Hematopoietic multipotent progenitor cell treated with erythropoietin and hydrocortisone succinate and interleukin-3 and kit ligand, for 17 days (in vitro differentiated cells): ENCODE measurements at regions not wholly inside any gene's neighbourhood (a gene's known extent, or its start where the extent isn't known, plus 50 kb on each side); places are given as distances from the start of the nearest gene placed in this dataset.

Source experiments
- DNase-seq: peaks from one replicate; pipeline ENCODE4 v3.0.0-alpha.2; 2015; ENCODE audit warnings: low spot score

GRCh38 chr2:7934476-7934875 is 747.4 kb upstream of the ID2 start:
- no peak for DNase-seq

- no peak for DNase-seq
Measured at GRCh38 chr2:7937082-7937481, 744.8 kb upstream of the ID2 start.

GRCh38 chr2:7940723-7941122 is 741.1 kb upstream of the ID2 start:
- no peak for DNase-seq

- DNase-seq: no peak
Measured at GRCh38 chr2:7943446-7943845, 738.4 kb upstream of the ID2 start.

- DNase-seq: no peak
Measured at GRCh38 chr2:7945026-7945425, 736.8 kb upstream of the ID2 start.

- no peak for DNase-seq
Measured at GRCh38 chr2:7950035-7950612, 731.7 kb upstream of the ID2 start.

GRCh38 chr2:7951001-7951400 is 730.9 kb upstream of the ID2 start:
- no peak for DNase-seq

GRCh38 chr2:7951490-7951889 is 730.4 kb upstream of the ID2 start:
- no peak for DNase-seq

GRCh38 chr2:7952046-7952745 is 729.7 kb upstream of the ID2 start:
- no peak for DNase-seq

GRCh38 chr2:7953195-7953594 is 728.7 kb upstream of the ID2 start:
- DNase-seq: no peak

- no peak for DNase-seq
Measured at GRCh38 chr2:7954234-7954633, 727.6 kb upstream of the ID2 start.

GRCh38 chr2:7956126-7956689 is 725.6 kb upstream of the ID2 start:
- no peak for DNase-seq

- no peak for DNase-seq
Measured at GRCh38 chr2:7961550-7961949, 720.3 kb upstream of the ID2 start.

- no peak for DNase-seq
Measured at GRCh38 chr2:7962161-7962560, 719.7 kb upstream of the ID2 start.

- no peak for DNase-seq
Measured at GRCh38 chr2:7963787-7964186, 718.1 kb upstream of the ID2 start.

- no peak for DNase-seq
Measured at GRCh38 chr2:7966032-7966431, 715.8 kb upstream of the ID2 start.

GRCh38 chr2:7967707-7968405 is 714.0 kb upstream of the ID2 start:
- DNase-seq: no peak

GRCh38 chr2:7969756-7970515 is 711.9 kb upstream of the ID2 start:
- DNase-seq: no peak

GRCh38 chr2:7971248-7971647 is 710.6 kb upstream of the ID2 start:
- DNase-seq: no peak

GRCh38 chr2:7971841-7972240 is 710.0 kb upstream of the ID2 start:
- no peak for DNase-seq

GRCh38 chr2:7972670-7973069 is 709.2 kb upstream of the ID2 start:
- no peak for DNase-seq

- no peak for DNase-seq
Measured at GRCh38 chr2:7973801-7974480, 707.9 kb upstream of the ID2 start.
